ENCODE measurements at regions not wholly inside any gene's neighbourhood (a gene's known extent, or its start where the extent isn't known, plus 50 kb on each side); places are given as distances from the start of the nearest gene placed in this dataset.

- Mint-ChIP-seq H3K4me1 (ENCODE audit: low read depth) (peaks cover 7% of the 10 kb centered on the region), H3K36me3 (ENCODE audit: low read depth) (no peaks in the 10 kb centered on the region), H3K27me3 (no peaks in the 10 kb centered on the region), H3K27ac (no peak overlapping the region), H3K9me3 (no peaks in the 10 kb centered on the region), H3K4me3 (no peak overlapping the region)
- POLR2A ChIA-PET: no interaction called here
- CTCF ChIA-PET: no interaction called here
- no peak for TF ChIP-seq CTCF (IDR thresholded peaks at IDR 0.05)
- ATAC-seq (no peak), DNase-seq (no peak)
- intact Hi-C loops (cut with micrococcal nuclease): no loop called here
Observed at GRCh38 chr15:95932676-95933075, 397.8 kb upstream of the NR2F2 start.

GRCh38 chr15:95935852-95936251 is 394.6 kb upstream of the NR2F2 start:
- ATAC-seq: no peak
- ChIA-PET POLR2A (no interaction called here), CTCF (no interaction called here)
- Mint-ChIP-seq H3K4me3 (no peak overlapping the region), H3K9me3 (no peaks in the 10 kb centered on the region), H3K4me1 (ENCODE audit: low read depth) (no peaks in the 10 kb centered on the region), H3K27me3 (no peaks in the 10 kb centered on the region), H3K27ac (no peak overlapping the region), H3K36me3 (ENCODE audit: low read depth) (no peaks in the 10 kb centered on the region)
- TF ChIP-seq CTCF (IDR thresholded peaks at IDR 0.05): no peak
- intact Hi-C loops (cut with micrococcal nuclease): no loop called here
- no peak for DNase-seq

GRCh38 chr15:95937128-95937528 is 393.4 kb upstream of the NR2F2 start:
- H3K27me3 Mint-ChIP-seq: no peaks in the 10 kb centered on the region
- DNase-seq: no peak
- ATAC-seq: no peak
- H3K36me3 Mint-ChIP-seq (ENCODE audit: low read depth): no peaks in the 10 kb centered on the region
- POLR2A ChIA-PET: no interaction called here
- no peaks in the 10 kb centered on the region for H3K9me3 Mint-ChIP-seq
- no peak for TF ChIP-seq CTCF (IDR thresholded peaks at IDR 0.05)
- intact Hi-C loops (cut with micrococcal nuclease): no loop called here
- CTCF ChIA-PET: interaction anchor here (0.9 kb wide), 1 partner anchor 29 kb away, joined by 3 read pairs; no protein-coding TSS in a partner anchor
- no peak overlapping the region for H3K4me3 Mint-ChIP-seq
- no peak overlapping the region for H3K27ac Mint-ChIP-seq
- H3K4me1 Mint-ChIP-seq (ENCODE audit: low read depth): no peaks in the 10 kb centered on the region

- ChIA-PET POLR2A (no interaction called here), CTCF (no interaction called here)
- Mint-ChIP-seq H3K36me3 (ENCODE audit: low read depth) (no peaks in the 10 kb centered on the region), H3K27me3 (peaks cover 2% of the 10 kb centered on the region), H3K4me3 (no peak overlapping the region), H3K9me3 (no peaks in the 10 kb centered on the region), H3K4me1 (ENCODE audit: low read depth) (no peaks in the 10 kb centered on the region), H3K27ac (no peak overlapping the region)
- no peak for TF ChIP-seq CTCF (IDR thresholded peaks at IDR 0.05)
- intact Hi-C loops (cut with micrococcal nuclease): no loop called here
- no peak for DNase-seq
- no peak for ATAC-seq
Observed at GRCh38 chr15:95940431-95940985, 390.0 kb upstream of the NR2F2 start.

GRCh38 chr15:95944193-95944592 is 386.3 kb upstream of the NR2F2 start:
- DNase-seq (no peak), ATAC-seq (no peak)
- H3K4me3 Mint-ChIP-seq: no peak overlapping the region
- no peak overlapping the region for H3K27ac Mint-ChIP-seq
- no peaks in the 10 kb centered on the region for H3K36me3 Mint-ChIP-seq (ENCODE audit: low read depth)
- CTCF ChIA-PET: no interaction called here
- no peak for TF ChIP-seq CTCF (IDR thresholded peaks at IDR 0.05)
- no peaks in the 10 kb centered on the region for H3K4me1 Mint-ChIP-seq (ENCODE audit: low read depth)
- POLR2A ChIA-PET: no interaction called here
- H3K9me3 Mint-ChIP-seq: no peaks in the 10 kb centered on the region
- intact Hi-C loops (cut with micrococcal nuclease): no loop called here
- H3K27me3 Mint-ChIP-seq: peaks cover 2% of the 10 kb centered on the region

All from activated CD8-positive, alpha-beta T cell treated with anti-CD3 and anti-CD28 coated beads for 36 hours (primary cell).